ENCODE measurements at regions not wholly inside any gene's neighbourhood (a gene's known extent, or its start where the extent isn't known, plus 50 kb on each side); places are given as distances from the start of the nearest gene placed in this dataset.

DNA sequence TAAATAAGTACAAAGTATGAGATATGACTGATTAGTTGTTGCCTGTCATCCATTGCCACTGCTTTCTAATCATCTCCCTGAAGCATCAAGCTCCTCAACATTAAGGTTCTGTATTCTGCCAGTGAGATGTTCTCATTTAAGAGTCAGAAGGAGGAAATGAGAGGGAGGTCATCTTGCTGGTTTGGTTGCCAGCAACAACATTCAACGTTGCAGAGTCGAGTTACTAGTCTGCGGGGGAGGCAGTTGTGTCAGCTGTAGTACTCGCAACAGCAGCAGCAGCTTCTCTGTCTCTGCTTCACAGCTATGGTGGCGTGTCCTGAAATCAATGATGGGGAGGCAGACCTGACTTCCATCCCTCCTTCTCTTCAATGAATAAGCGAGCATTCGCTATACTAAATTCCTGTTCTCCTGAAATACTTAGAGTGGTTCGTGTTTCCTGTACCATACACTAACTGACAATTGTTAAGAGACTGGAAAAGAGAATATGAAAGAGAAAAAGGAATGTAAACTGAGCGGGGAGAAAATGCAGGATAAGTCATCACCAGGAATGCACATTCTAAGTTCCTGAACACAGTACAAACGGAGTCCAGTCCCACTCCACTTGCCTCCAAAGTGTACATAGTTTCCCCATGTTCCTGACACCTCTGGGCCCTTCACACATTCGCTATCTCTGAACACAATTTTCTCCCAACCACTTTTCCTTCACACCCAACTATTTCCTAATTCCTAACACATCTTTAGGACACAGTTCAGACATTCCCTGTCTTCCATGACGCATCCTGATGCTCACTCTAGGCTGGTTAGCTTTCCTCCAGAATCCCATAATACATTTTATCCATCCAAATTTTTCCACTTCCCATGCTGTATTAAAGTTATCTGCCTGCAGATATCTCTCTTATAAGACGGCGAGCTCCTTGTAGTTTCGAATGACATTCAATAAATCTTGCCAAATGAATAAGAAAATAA, 263.0 kb downstream of the KLF12 start:
- TF ChIP-seq, protein P1, sequence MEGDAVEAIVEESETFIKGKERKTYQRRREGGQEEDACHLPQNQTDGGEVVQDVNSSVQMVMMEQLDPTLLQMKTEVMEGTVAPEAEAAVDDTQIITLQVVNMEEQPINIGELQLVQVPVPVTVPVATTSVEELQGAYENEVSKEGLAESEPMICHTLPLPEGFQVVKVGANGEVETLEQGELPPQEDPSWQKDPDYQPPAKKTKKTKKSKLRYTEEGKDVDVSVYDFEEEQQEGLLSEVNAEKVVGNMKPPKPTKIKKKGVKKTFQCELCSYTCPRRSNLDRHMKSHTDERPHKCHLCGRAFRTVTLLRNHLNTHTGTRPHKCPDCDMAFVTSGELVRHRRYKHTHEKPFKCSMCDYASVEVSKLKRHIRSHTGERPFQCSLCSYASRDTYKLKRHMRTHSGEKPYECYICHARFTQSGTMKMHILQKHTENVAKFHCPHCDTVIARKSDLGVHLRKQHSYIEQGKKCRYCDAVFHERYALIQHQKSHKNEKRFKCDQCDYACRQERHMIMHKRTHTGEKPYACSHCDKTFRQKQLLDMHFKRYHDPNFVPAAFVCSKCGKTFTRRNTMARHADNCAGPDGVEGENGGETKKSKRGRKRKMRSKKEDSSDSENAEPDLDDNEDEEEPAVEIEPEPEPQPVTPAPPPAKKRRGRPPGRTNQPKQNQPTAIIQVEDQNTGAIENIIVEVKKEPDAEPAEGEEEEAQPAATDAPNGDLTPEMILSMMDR (conservative IDR thresholded peaks at IDR 0.05): no peak

DNA sequence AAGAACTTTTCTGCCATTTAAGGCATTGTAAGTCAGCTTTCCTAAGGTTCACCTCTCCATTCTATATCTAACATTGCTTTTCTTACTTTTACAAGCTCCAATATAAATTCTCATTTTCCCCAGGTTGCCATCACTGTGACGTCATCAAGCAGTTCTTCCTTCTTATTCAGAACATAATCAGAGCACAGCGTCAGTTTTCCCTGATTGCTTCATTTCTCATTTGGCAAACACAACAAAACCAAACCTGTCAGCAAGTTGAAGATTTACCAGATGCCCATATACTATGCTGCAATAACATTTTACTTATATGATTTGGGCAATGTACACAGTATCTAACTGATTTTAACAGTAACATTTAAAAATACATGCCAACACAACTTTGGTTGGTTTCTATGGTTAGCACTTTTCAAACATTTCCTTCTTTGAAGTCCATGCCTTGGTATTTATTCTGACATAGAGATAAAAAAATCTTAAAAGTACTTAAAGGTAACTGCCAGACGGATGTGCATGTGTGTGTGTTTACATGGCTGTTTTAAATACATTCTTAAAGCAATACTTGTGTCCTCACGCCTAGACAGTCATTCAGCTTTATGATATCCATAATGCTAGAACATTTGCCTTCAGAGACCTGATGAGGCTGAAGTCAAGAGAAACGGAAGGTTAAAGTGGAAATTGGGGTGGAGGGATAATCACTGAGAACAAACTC, 264.0 kb downstream of the KLF12 start:
- H3K27ac ChIP-seq: no peak overlapping the region
- TF ChIP-seq, protein P1 (conservative IDR thresholded peaks at IDR 0.05): no peak

More for the DNA sequence above, 263.0 kb downstream of the KLF12 start:
- H3K27ac ChIP-seq: no peak overlapping the region

DNA sequence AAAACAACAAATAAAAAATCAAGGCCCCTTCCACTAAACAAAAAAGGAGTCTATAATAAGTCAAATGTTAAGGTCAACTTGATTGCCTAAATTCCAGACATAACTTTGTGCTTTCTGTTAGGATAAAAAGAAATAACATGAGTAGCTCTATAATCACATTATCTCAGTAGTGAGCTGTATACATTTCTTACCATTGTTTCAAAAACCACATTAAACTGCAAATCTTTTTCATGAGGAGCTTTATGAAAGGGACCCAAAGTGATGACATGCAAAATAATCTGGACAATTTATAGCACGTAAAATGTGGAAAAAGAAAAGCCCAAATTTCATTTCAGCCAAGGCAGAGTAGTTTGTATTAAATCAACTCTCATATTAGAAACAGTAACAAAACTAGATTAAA, 269.2 kb downstream of the KLF12 start:
- no peak overlapping the region for H3K27ac ChIP-seq
- TF ChIP-seq, protein P1 (conservative IDR thresholded peaks at IDR 0.05): no peak

DNA sequence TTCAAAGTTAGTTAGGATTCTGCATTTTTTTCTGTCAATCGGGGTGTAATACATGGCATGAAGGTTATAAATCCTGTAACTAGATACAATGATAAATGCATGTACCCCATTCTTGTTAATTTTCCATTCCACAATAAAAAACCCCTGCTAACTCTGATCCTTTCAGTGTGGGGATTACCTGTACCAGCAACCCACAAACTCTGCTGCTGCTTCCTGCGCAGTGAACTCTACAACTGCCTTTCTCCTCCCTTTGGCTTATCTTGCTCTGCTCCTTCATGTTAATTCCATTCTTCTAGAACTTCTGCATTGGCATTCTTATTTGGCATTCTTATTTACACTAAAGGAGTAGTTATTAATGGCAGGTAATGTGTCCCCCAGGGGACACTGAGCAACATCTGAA, 273.1 kb downstream of the KLF12 start:
- no peak overlapping the region for H3K27ac ChIP-seq
- TF ChIP-seq, protein P1 (conservative IDR thresholded peaks at IDR 0.05): no peak

GRCh38 chr13:73860501-73860900, 273.7 kb downstream of the KLF12 start:
- TF ChIP-seq, protein P1 (conservative IDR thresholded peaks at IDR 0.05): no peak
- no peak overlapping the region for H3K27ac ChIP-seq

- H3K27ac ChIP-seq: no peak overlapping the region
- TF ChIP-seq, protein P1 (conservative IDR thresholded peaks at IDR 0.05): no peak
Observed at GRCh38 chr13:73859841-73860240, 274.4 kb downstream of the KLF12 start.

GRCh38 chr13:73857106-73857505, 277.1 kb downstream of the KLF12 start:
- H3K27ac ChIP-seq: no peak overlapping the region
- TF ChIP-seq, protein P1 (conservative IDR thresholded peaks at IDR 0.05): no peak
